SK-N-MC (cell line): ENCODE measurements at regions not wholly inside any gene's neighbourhood (a gene's known extent, or its start where the extent isn't known, plus 50 kb on each side); places are given as distances from the start of the nearest gene placed in this dataset.

Experiments used
- EZH2 ChIP-seq: fragments of 200-600 bp; sonication (generic); IDR thresholded peaks from one replicate; pipeline ENCODE4 v1.6.1; 2017; ENCODE audit warnings: antibody characterized with exemption
- FOXP2 ChIP-seq: optimal IDR thresholded peaks from 2 replicates; pipeline ENCODE3; 2011; ENCODE audit warnings: mild to moderate bottlenecking, moderate library complexity; ENCODE audit not compliant: insufficient read depth; ENCODE audit errors: extremely low read length, control extremely low read depth
- POLR2AphosphoS5 ChIP-seq: IDR thresholded peaks from 2 replicates; pipeline ENCODE4 v1.6.1; 2012; ENCODE audit warnings: mild to moderate bottlenecking, low read depth, low read length, borderline replicate concordance

DNA sequence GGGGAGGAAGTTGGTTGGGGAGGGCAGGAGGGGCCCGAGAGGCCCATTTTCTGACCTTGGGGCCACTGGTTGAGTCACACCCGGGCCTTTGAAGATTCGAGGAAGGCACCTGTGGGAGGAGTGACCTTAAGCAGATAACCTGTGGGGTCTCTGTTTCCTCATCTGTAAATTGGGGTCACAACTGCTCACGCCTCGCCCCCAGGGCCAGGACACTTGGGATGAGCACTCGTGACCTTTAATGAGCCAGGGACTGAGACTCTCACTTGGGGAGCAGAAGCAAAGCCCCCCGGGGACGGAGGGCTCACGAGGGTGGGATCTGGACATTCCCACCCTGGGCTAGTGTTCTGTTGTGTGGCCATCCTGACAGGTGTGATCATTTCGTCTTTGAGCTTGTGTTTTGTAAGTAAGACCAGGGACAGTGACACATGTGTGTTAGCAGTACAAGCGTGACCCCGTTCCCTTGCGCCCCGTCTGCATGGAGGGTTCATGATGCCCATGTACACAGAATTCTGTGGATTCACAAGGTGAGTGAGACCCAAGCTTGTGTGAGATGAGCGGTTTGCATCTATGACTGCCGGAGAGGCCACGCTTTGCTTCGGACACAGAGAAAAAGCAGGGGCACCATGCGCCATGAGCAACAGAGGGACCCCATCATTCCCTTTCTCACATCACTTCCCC lies 79.3 kb upstream of the PMEPA1 start:
- TF ChIP-seq POLR2AphosphoS5 (no peak), EZH2 (no peak), FOXP2 (no peak)
